Activated CD4-positive, alpha-beta T cell treated with anti-CD3 and anti-CD28 coated beads, Interleukin-2, amount 50 U/mL, for 4 hours (primary cell): ENCODE measurements at regions not wholly inside any gene's neighbourhood (a gene's known extent, or its start where the extent isn't known, plus 50 kb on each side); places are given as distances from the start of the nearest gene placed in this dataset.
"Not testable (repeated sequence)": the region's sequence is repeated elsewhere in the genome, so short reads cannot be mapped to it uniquely, and the experiment has no call there.

ENCODE experiments used
- DNase-seq, 2 experiments: peaks; one replicate each; pipeline ENCODE4 v3.0.0-alpha.2; 2020

GRCh38 chr22:49356428-49356827 lies 471.2 kb downstream of the BRD1 start:
- DNase-seq: no peak

- DNase-seq: no peak
Observed at GRCh38 chr22:49355211-49355920, 472.3 kb downstream of the BRD1 start.

GRCh38 chr22:49354516-49355210 lies 473.0 kb downstream of the BRD1 start:
- no peak for DNase-seq

GRCh38 chr22:49353235-49353634 lies 474.4 kb downstream of the BRD1 start:
- no peak for DNase-seq

- no peak for DNase-seq
Observed at GRCh38 chr22:49352361-49353169, 475.1 kb downstream of the BRD1 start.

- no peak for DNase-seq
Observed at GRCh38 chr22:49351761-49352227, 475.9 kb downstream of the BRD1 start.

GRCh38 chr22:49350441-49351121 lies 477.1 kb downstream of the BRD1 start:
- DNase-seq: no peak

GRCh38 chr22:49349841-49350381 lies 477.8 kb downstream of the BRD1 start:
- DNase-seq: no peak

- DNase-seq: no peak
Observed at GRCh38 chr22:49349181-49349835, 478.4 kb downstream of the BRD1 start.

- no peak for DNase-seq
Observed at GRCh38 chr22:49348631-49349030, 479.0 kb downstream of the BRD1 start.

GRCh38 chr22:49347376-49347775 lies 480.3 kb downstream of the BRD1 start:
- DNase-seq: no peak

- no peak for DNase-seq
Observed at GRCh38 chr22:49345896-49346295, 481.8 kb downstream of the BRD1 start.

GRCh38 chr22:49344656-49345055 lies 483.0 kb downstream of the BRD1 start:
- no peak for DNase-seq

- DNase-seq: no peak
Observed at GRCh38 chr22:49344161-49344560, 483.5 kb downstream of the BRD1 start.

GRCh38 chr22:49340406-49340805 lies 487.3 kb downstream of the BRD1 start:
- DNase-seq: no peak

GRCh38 chr22:49336483-49336882 lies 491.2 kb downstream of the BRD1 start:
- not testable (repeated sequence) for DNase-seq

GRCh38 chr22:49334976-49335375 lies 492.7 kb downstream of the BRD1 start:
- no peak for DNase-seq

- DNase-seq: no peak
Observed at GRCh38 chr22:49334449-49334789, 493.3 kb downstream of the BRD1 start.

- no peak for DNase-seq
Observed at GRCh38 chr22:49333206-49333605, 494.5 kb downstream of the BRD1 start.

- DNase-seq: no peak
Observed at GRCh38 chr22:49332691-49333090, 495.0 kb downstream of the BRD1 start.

- no peak for DNase-seq
Observed at GRCh38 chr22:49331878-49332277, 495.8 kb downstream of the BRD1 start.

GRCh38 chr22:49331223-49331815 lies 496.4 kb downstream of the BRD1 start:
- DNase-seq: no peak
